OCI-LY7 (cell line): ENCODE measurements at regions not wholly inside any gene's neighbourhood (a gene's known extent, or its start where the extent isn't known, plus 50 kb on each side); places are given as distances from the start of the nearest gene placed in this dataset.

ENCODE experiments used
- BruUV-seq: library from RNA; stranded (reverse); fragments of 400-500 nt; replicated peaks from 2 replicates; lab custom pipeline; 2021; lab: Mats Ljungman, UMichigan
- CTCF ChIA-PET: fragments of 300-600 bp; sonication (Branson Sonifier 250); formaldehyde crosslinking; loops from one replicate; lab custom pipeline; 2022; ENCODE audit warnings: antibody characterized with exemption; ENCODE audit not compliant: unreplicated experiment; lab: Charles Lee
- POLR2A ChIA-PET: fragments of 300-600 bp; sonication (Branson Sonifier 250); formaldehyde crosslinking; loops from one replicate; lab custom pipeline; 2022; ENCODE audit warnings: antibody characterized with exemption; lab: Charles Lee
- DNase-seq: peaks from one replicate; pipeline ENCODE4 v3.0.0-alpha.2; 2015; ENCODE audit warnings: low spot score
- H2AFZ ChIP-seq: fragments of 200-600 bp; sonication (generic), shearing (Covaris generic); 2 replicates; pipeline ENCODE4 v1.6.1; 2014; ENCODE audit warnings: mild to moderate bottlenecking, antibody characterized with exemption, low read length, moderate library complexity
- H3K27ac ChIP-seq: fragments of 200-600 bp; sonication (generic); 2 replicates; pipeline ENCODE4 v1.5.1; 2014; ENCODE audit warnings: mixed run types, low read depth, mild to moderate bottlenecking, moderate library complexity, low read length, inconsistent platforms; ENCODE audit not compliant: poor library complexity, severe bottlenecking
- H3K36me3 ChIP-seq: fragments of 200-600 bp; sonication (generic); 2 replicates; pipeline ENCODE4 v1.6.1; 2014; ENCODE audit warnings: mild to moderate bottlenecking, antibody characterized with exemption, low read length, moderate library complexity, mixed read lengths; ENCODE audit not compliant: insufficient read depth
- H3K4me1 ChIP-seq: fragments of 200-600 bp; sonication (generic); 2 replicates; pipeline ENCODE4 v1.5.1; 2014; ENCODE audit warnings: mild to moderate bottlenecking, low read length; ENCODE audit not compliant: insufficient read depth, poor library complexity, severe bottlenecking
- H3K4me2 ChIP-seq: fragments of 200-600 bp; sonication (generic); 2 replicates; pipeline ENCODE4 v1.6.1; 2014; ENCODE audit warnings: mild to moderate bottlenecking, low read length
- H3K4me3 ChIP-seq: fragments of 200-600 bp; sonication (generic); 2 replicates; pipeline ENCODE4 v1.5.1; 2014; ENCODE audit warnings: mild to moderate bottlenecking, low read depth, low read length; ENCODE audit not compliant: poor library complexity, severe bottlenecking
- H3K79me2 ChIP-seq: fragments of 200-600 bp; sonication (generic); 2 replicates; pipeline ENCODE4 v1.6.1; 2016; ENCODE audit warnings: low read depth, mild to moderate bottlenecking, low read length, moderate library complexity, mixed read lengths; ENCODE audit not compliant: insufficient read depth
- H3K9me2 ChIP-seq: fragments of 200-600 bp; sonication (generic); 2 replicates; pipeline ENCODE4 v1.6.1; 2016; ENCODE audit warnings: mild to moderate bottlenecking, low read length, mixed read lengths; ENCODE audit not compliant: insufficient read depth
- H3K9me3 ChIP-seq: fragments of 200-600 bp; sonication (generic); 2 replicates; pipeline ENCODE4 v1.6.1; 2014; ENCODE audit warnings: mild to moderate bottlenecking, mixed run types, low read length, mixed read lengths
- H4K20me1 ChIP-seq: fragments of 200-600 bp; sonication (generic); 2 replicates; pipeline ENCODE4 v1.6.1; 2014; ENCODE audit warnings: mild to moderate bottlenecking, antibody characterized with exemption, low read length, moderate library complexity, mixed read lengths; ENCODE audit not compliant: insufficient read depth
- CTCF ChIP-seq: fragments of 200-600 bp; sonication (generic); conservative IDR thresholded peaks from 2 replicates; pipeline ENCODE4 v1.5.1; 2014; ENCODE audit warnings: mild to moderate bottlenecking, antibody characterized with exemption, low read length, moderate library complexity, mixed read lengths
- EZH2phosphoT487 ChIP-seq: fragments of 200-600 bp; sonication (generic); IDR thresholded peaks from 2 replicates; pipeline ENCODE4 v1.6.1; 2018; ENCODE audit warnings: low read depth, borderline replicate concordance, mild to moderate bottlenecking, mixed run types, antibody characterized with exemption, low read length, moderate library complexity, mixed read lengths
- intact Hi-C: fragments of 100-400 bp; cut with micrococcal nuclease; formaldehyde crosslinking; loops from one replicate; pipeline ENCODE4 v1.10.0; 2022; ENCODE audit not compliant: unreplicated experiment

GRCh38 chr4:60743654-60744053, 456.5 kb upstream of the ADGRL3 start:
- Histone ChIP-seq H3K4me3 (no peak overlapping the region), H3K9me2 (no peaks in the 10 kb centered on the region), H4K20me1 (no peaks in the 10 kb centered on the region), H3K27ac (no peak overlapping the region), H2AFZ (no peak overlapping the region), H3K79me2 (no peaks in the 10 kb centered on the region), H3K4me2 (no peak overlapping the region), H3K4me1 (no peaks in the 10 kb centered on the region), H3K36me3 (no peaks in the 10 kb centered on the region), H3K9me3 (no peaks in the 10 kb centered on the region)
- ChIA-PET CTCF (no interaction called here), POLR2A (no interaction called here)
- intact Hi-C loops = no loop called here
- no peak for DNase-seq
- TF ChIP-seq EZH2phosphoT487 (no peak), CTCF (no peak)
- BruUV-seq = no TSS peak

GRCh38 chr4:60744767-60745166, 455.4 kb upstream of the ADGRL3 start:
- CTCF ChIA-PET = no interaction called here
- TF ChIP-seq EZH2phosphoT487 (no peak), CTCF (no peak)

GRCh38 chr4:60745800-60746571, 454.1 kb upstream of the ADGRL3 start:
- H3K4me1 ChIP-seq = no peaks in the 10 kb centered on the region
- intact Hi-C loops = no loop called here
- no peak overlapping the region for H3K4me2 ChIP-seq
- no peak overlapping the region for H3K27ac ChIP-seq
- no peak overlapping the region for H2AFZ ChIP-seq
- no peaks in the 10 kb centered on the region for H3K9me3 ChIP-seq
- no peaks in the 10 kb centered on the region for H4K20me1 ChIP-seq
- POLR2A ChIA-PET = no interaction called here
- no peaks in the 10 kb centered on the region for H3K79me2 ChIP-seq
- no peak overlapping the region for H3K4me3 ChIP-seq
- TF ChIP-seq EZH2phosphoT487 (no peak), CTCF (no peak)
- no peak for DNase-seq
- no peaks in the 10 kb centered on the region for H3K36me3 ChIP-seq
- no TSS peak for BruUV-seq
- CTCF ChIA-PET = no interaction called here
- H3K9me2 ChIP-seq = no peaks in the 10 kb centered on the region

More at GRCh38 chr4:60744767-60745166, 455.4 kb upstream of the ADGRL3 start:
- H4K20me1 ChIP-seq = no peaks in the 10 kb centered on the region
- no TSS peak for BruUV-seq
- no peak for DNase-seq
- no peaks in the 10 kb centered on the region for H3K79me2 ChIP-seq
- no peak overlapping the region for H3K4me2 ChIP-seq
- H3K4me1 ChIP-seq = no peaks in the 10 kb centered on the region
- intact Hi-C loops = no loop called here
- no peaks in the 10 kb centered on the region for H3K9me2 ChIP-seq
- H3K36me3 ChIP-seq = no peaks in the 10 kb centered on the region
- no peak overlapping the region for H3K4me3 ChIP-seq
- no peak overlapping the region for H2AFZ ChIP-seq
- no peaks in the 10 kb centered on the region for H3K9me3 ChIP-seq
- POLR2A ChIA-PET = no interaction called here
- H3K27ac ChIP-seq = no peak overlapping the region
